ENCODE measurements at regions not wholly inside any gene's neighbourhood (a gene's known extent, or its start where the extent isn't known, plus 50 kb on each side); places are given as distances from the start of the nearest gene placed in this dataset.

DNA sequence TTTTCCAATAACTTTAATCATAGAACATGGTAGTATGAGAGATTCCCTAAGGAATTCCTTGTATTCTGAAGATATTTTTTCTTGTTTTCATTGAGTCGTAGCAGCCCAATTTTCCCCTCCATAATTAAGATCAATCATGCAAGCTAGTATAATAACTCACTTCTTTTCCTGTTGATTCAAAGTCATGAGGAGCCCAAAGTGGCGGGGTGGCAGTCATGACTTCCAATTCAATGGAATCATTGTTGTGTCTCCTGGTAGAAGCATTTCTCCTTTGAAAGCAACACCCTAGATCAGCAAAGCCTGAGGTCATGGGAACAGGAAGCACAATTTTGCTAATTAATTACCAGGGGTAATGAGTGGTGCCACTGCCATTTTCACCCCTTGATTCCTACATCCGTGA is 77.6 kb upstream of the MAGI2 start:
- TF ChIP-seq MYC (IDR thresholded peaks at IDR 0.05; ENCODE audit: low read depth, low read length), result no peak
- TF ChIP-seq POLR2A (IDR thresholded peaks at IDR 0.05; ENCODE audit: low read depth, low read length), result no peak
- no peak for TF ChIP-seq POLR2AphosphoS5 (IDR thresholded peaks at IDR 0.05; ENCODE audit: insufficient read depth, low read depth, low read length)
- no peak for TF ChIP-seq GATA2 (IDR thresholded peaks at IDR 0.05; ENCODE audit: insufficient read depth, insufficient read length, low read depth, low read length)
- TF ChIP-seq EZH2 (IDR thresholded peaks at IDR 0.05; ENCODE audit: borderline replicate concordance, low read depth, low read length, severe bottlenecking), result no peak
- TF ChIP-seq JUN (IDR thresholded peaks at IDR 0.05; ENCODE audit: borderline replicate concordance, insufficient read depth, insufficient read length, low read depth), result no peak
- TF ChIP-seq, protein P1, sequence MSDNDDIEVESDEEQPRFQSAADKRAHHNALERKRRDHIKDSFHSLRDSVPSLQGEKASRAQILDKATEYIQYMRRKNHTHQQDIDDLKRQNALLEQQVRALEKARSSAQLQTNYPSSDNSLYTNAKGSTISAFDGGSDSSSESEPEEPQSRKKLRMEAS (IDR thresholded peaks at IDR 0.05; ENCODE audit: insufficient read depth, insufficient read length), result no peak
- Histone ChIP-seq H3K9me3 (replicated peaks; ENCODE audit: control insufficient read depth, insufficient read depth, low read length) (no peaks in the 10 kb centered on the region), H3K36me3 (ENCODE audit: control insufficient read depth in 2 of 2, extremely low read depth in 1 of 2, insufficient read depth in 2 of 2, low read length in 2 of 2) (no peaks in the 10 kb centered on the region), H3K4me1 (ENCODE audit: control insufficient read depth, extremely low read depth, insufficient read depth, low read length) (no peaks in the 10 kb centered on the region), H3K4me3 (replicated peaks in 1 of 3; ENCODE audit: insufficient read depth in 1 of 3, low read depth in 1 of 3, low read length in 3 of 3) (no peak overlapping the region), H3K9ac (replicated peaks; ENCODE audit: extremely low read depth, insufficient read depth, low read length) (no peak overlapping the region), H2AFZ (ENCODE audit: low read depth, low read length) (no peak overlapping the region), H3K27ac (ENCODE audit: insufficient read depth, low read depth, low read length) (no peak overlapping the region), H3K9me1 (replicated peaks; ENCODE audit: control insufficient read depth, extremely low read depth, insufficient read depth, low read length) (no peaks in the 10 kb centered on the region), H4K20me1 (replicated peaks; ENCODE audit: control insufficient read depth, extremely low read depth, insufficient read depth, low read length) (no peaks in the 10 kb centered on the region), H3K79me2 (ENCODE audit: control insufficient read depth, insufficient read depth, low read length) (no peaks in the 10 kb centered on the region), H3K4me2 (ENCODE audit: insufficient read depth, low read length) (no peak overlapping the region), H3K27me3 (ENCODE audit: control insufficient read depth in 2 of 2, insufficient read depth in 2 of 2, low read length in 2 of 2) (no peaks in the 10 kb centered on the region)
- POLR2A ChIA-PET, result no interaction called here
- FAIRE-seq, result no peak
- no peak for DNase-seq (ENCODE audit: low read depth, low spot score)
- BruUV-seq (replicated peaks), result no TSS peak
- dilution Hi-C loops (cut with MboI; ENCODE audit: extremely low pct_ligation_motif_present, low sequenced_read_pairs), result no loop called here
- intact Hi-C loops (cut with micrococcal nuclease), result no loop called here
- CTCF ChIA-PET, result no interaction called here

DNA sequence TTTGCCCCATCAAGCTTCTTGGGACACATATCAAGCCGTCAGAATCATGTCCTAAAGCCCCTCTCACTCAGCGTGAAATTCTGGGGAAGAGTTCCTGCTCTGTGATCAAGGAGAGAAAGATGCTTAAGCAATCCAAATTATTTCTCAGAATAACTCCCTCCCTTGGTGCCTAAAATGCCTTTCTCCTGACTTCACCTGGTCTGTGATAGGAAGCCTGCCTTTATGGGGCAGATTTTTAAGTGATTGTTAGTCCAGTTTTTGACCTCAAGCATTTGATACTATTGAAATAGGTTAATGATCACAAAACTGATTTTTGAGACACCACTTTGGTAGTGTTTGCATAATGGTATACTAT is 76.4 kb upstream of the MAGI2 start:
- Histone ChIP-seq H2AFZ (ENCODE audit: low read depth, low read length) (no peak overlapping the region), H3K27me3 (ENCODE audit: control insufficient read depth in 2 of 2, insufficient read depth in 2 of 2, low read length in 2 of 2) (no peaks in the 10 kb centered on the region), H3K9me1 (replicated peaks; ENCODE audit: control insufficient read depth, extremely low read depth, insufficient read depth, low read length) (no peaks in the 10 kb centered on the region), H3K27ac (ENCODE audit: insufficient read depth, low read depth, low read length) (no peak overlapping the region), H3K36me3 (ENCODE audit: control insufficient read depth in 2 of 2, extremely low read depth in 1 of 2, insufficient read depth in 2 of 2, low read length in 2 of 2) (no peaks in the 10 kb centered on the region), H3K4me3 (replicated peaks in 1 of 3; ENCODE audit: insufficient read depth in 1 of 3, low read depth in 1 of 3, low read length in 3 of 3) (no peak overlapping the region), H3K79me2 (ENCODE audit: control insufficient read depth, insufficient read depth, low read length) (no peaks in the 10 kb centered on the region), H3K9ac (replicated peaks; ENCODE audit: extremely low read depth, insufficient read depth, low read length) (no peak overlapping the region), H3K4me2 (ENCODE audit: insufficient read depth, low read length) (no peak overlapping the region), H4K20me1 (replicated peaks; ENCODE audit: control insufficient read depth, extremely low read depth, insufficient read depth, low read length) (no peaks in the 10 kb centered on the region), H3K4me1 (ENCODE audit: control insufficient read depth, extremely low read depth, insufficient read depth, low read length) (no peaks in the 10 kb centered on the region), H3K9me3 (replicated peaks; ENCODE audit: control insufficient read depth, insufficient read depth, low read length) (no peaks in the 10 kb centered on the region)
- dilution Hi-C loops (cut with MboI; ENCODE audit: extremely low pct_ligation_motif_present, low sequenced_read_pairs), result no loop called here
- DNase-seq (ENCODE audit: low read depth, low spot score) (no peak), FAIRE-seq (no peak)
- ChIA-PET CTCF (no interaction called here), POLR2A (no interaction called here)
- TF ChIP-seq JUN (IDR thresholded peaks at IDR 0.05; ENCODE audit: borderline replicate concordance, insufficient read depth, insufficient read length, low read depth) (no peak), POLR2AphosphoS5 (IDR thresholded peaks at IDR 0.05; ENCODE audit: insufficient read depth, low read depth, low read length) (no peak), POLR2A (IDR thresholded peaks at IDR 0.05; ENCODE audit: low read depth, low read length) (no peak), EZH2 (IDR thresholded peaks at IDR 0.05; ENCODE audit: borderline replicate concordance, low read depth, low read length, severe bottlenecking) (no peak), MYC (IDR thresholded peaks at IDR 0.05; ENCODE audit: low read depth, low read length) (no peak), FOS (IDR thresholded peaks at IDR 0.05; ENCODE audit: borderline replicate concordance, insufficient read depth, low read length) (no peak), GATA2 (IDR thresholded peaks at IDR 0.05; ENCODE audit: insufficient read depth, insufficient read length, low read depth, low read length) (no peak)
- TF ChIP-seq, protein P1 (IDR thresholded peaks at IDR 0.05; ENCODE audit: insufficient read depth, insufficient read length), result no peak
- TF ChIP-seq, protein P2, sequence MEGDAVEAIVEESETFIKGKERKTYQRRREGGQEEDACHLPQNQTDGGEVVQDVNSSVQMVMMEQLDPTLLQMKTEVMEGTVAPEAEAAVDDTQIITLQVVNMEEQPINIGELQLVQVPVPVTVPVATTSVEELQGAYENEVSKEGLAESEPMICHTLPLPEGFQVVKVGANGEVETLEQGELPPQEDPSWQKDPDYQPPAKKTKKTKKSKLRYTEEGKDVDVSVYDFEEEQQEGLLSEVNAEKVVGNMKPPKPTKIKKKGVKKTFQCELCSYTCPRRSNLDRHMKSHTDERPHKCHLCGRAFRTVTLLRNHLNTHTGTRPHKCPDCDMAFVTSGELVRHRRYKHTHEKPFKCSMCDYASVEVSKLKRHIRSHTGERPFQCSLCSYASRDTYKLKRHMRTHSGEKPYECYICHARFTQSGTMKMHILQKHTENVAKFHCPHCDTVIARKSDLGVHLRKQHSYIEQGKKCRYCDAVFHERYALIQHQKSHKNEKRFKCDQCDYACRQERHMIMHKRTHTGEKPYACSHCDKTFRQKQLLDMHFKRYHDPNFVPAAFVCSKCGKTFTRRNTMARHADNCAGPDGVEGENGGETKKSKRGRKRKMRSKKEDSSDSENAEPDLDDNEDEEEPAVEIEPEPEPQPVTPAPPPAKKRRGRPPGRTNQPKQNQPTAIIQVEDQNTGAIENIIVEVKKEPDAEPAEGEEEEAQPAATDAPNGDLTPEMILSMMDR (IDR thresholded peaks at IDR 0.05; ENCODE audit: extremely low read depth in 1 of 2, insufficient read depth in 1 of 2, low read depth in 1 of 2, low read length in 2 of 2), result no peak
- no TSS peak for BruUV-seq (replicated peaks)
- intact Hi-C loops (cut with micrococcal nuclease), result no loop called here

Measured in endothelial cell of umbilical vein (primary cell).